ENCODE measurements at regions not wholly inside any gene's neighbourhood (a gene's known extent, or its start where the extent isn't known, plus 50 kb on each side); places are given as distances from the start of the nearest gene placed in this dataset.

DNA sequence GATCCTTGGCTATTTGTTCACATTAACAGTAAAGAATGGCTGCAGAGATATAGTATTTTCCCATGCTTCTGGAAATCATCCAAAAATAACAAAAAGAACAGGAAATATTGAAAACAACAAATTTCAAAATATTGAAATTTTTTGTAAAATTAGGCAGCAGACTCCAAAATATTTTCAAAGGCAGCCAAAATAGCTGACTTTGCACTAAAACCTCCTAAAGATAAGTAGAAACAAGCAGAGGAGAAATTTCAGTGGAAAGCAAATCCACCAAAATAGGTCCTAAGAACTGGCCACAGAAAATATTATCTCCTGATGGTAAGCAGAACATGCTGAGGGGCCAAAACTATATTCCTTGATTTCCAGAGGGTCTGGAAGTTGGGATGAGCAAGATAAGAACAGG, 456.3 kb upstream of the DMAC1 start:
- BruUV-seq (replicated peaks), result no TSS peak
- H3K27me3 Mint-ChIP-seq (ENCODE audit: unreplicated experiment), result no peaks in the 10 kb centered on the region
- H3K4me1 Mint-ChIP-seq (ENCODE audit: low read depth, unreplicated experiment), result no peaks in the 10 kb centered on the region
- TF ChIP-seq, protein P1, sequence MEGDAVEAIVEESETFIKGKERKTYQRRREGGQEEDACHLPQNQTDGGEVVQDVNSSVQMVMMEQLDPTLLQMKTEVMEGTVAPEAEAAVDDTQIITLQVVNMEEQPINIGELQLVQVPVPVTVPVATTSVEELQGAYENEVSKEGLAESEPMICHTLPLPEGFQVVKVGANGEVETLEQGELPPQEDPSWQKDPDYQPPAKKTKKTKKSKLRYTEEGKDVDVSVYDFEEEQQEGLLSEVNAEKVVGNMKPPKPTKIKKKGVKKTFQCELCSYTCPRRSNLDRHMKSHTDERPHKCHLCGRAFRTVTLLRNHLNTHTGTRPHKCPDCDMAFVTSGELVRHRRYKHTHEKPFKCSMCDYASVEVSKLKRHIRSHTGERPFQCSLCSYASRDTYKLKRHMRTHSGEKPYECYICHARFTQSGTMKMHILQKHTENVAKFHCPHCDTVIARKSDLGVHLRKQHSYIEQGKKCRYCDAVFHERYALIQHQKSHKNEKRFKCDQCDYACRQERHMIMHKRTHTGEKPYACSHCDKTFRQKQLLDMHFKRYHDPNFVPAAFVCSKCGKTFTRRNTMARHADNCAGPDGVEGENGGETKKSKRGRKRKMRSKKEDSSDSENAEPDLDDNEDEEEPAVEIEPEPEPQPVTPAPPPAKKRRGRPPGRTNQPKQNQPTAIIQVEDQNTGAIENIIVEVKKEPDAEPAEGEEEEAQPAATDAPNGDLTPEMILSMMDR (IDR thresholded peaks at IDR 0.05; ENCODE audit: unreplicated experiment), result no peak
- intact Hi-C loops (cut with micrococcal nuclease; ENCODE audit: unreplicated experiment), result no loop called here
- H3K36me3 Mint-ChIP-seq (ENCODE audit: insufficient read depth, unreplicated experiment), result no peaks in the 10 kb centered on the region
- CTCF ChIA-PET, result no interaction called here
- H3K27ac Mint-ChIP-seq (ENCODE audit: unreplicated experiment), result no peak overlapping the region
- no peak for DNase-seq
- no peak overlapping the region for H3K4me3 Mint-ChIP-seq (ENCODE audit: low read depth, unreplicated experiment)
- H3K9me3 Mint-ChIP-seq (ENCODE audit: low read depth, unreplicated experiment), result peaks cover 3% of the 10 kb centered on the region

GRCh38 chr9:8254541-8254940, 455.0 kb upstream of the DMAC1 start:
- no TSS peak for BruUV-seq (replicated peaks)
- no peaks in the 10 kb centered on the region for H3K27me3 Mint-ChIP-seq (ENCODE audit: unreplicated experiment)
- no peaks in the 10 kb centered on the region for H3K36me3 Mint-ChIP-seq (ENCODE audit: insufficient read depth, unreplicated experiment)
- DNase-seq, result no peak
- H3K4me3 Mint-ChIP-seq (ENCODE audit: low read depth, unreplicated experiment), result no peak overlapping the region
- TF ChIP-seq, protein P1 (IDR thresholded peaks at IDR 0.05; ENCODE audit: unreplicated experiment), result no peak
- intact Hi-C loops (cut with micrococcal nuclease; ENCODE audit: unreplicated experiment), result no loop called here
- CTCF ChIA-PET, result no interaction called here
- peaks cover 5% of the 10 kb centered on the region for H3K9me3 Mint-ChIP-seq (ENCODE audit: low read depth, unreplicated experiment)
- no peaks in the 10 kb centered on the region for H3K4me1 Mint-ChIP-seq (ENCODE audit: low read depth, unreplicated experiment)
- H3K27ac Mint-ChIP-seq (ENCODE audit: unreplicated experiment), result no peak overlapping the region

- CTCF ChIA-PET, result no interaction called here
- TF ChIP-seq, protein P1 (IDR thresholded peaks at IDR 0.05; ENCODE audit: unreplicated experiment), result no peak
- Mint-ChIP-seq H3K4me3 (ENCODE audit: low read depth, unreplicated experiment) (no peak overlapping the region), H3K27ac (ENCODE audit: unreplicated experiment) (no peak overlapping the region), H3K36me3 (ENCODE audit: insufficient read depth, unreplicated experiment) (no peaks in the 10 kb centered on the region), H3K4me1 (ENCODE audit: low read depth, unreplicated experiment) (no peaks in the 10 kb centered on the region), H3K27me3 (ENCODE audit: unreplicated experiment) (no peaks in the 10 kb centered on the region), H3K9me3 (ENCODE audit: low read depth, unreplicated experiment) (peaks cover 9% of the 10 kb centered on the region)
- intact Hi-C loops (cut with micrococcal nuclease; ENCODE audit: unreplicated experiment), result no loop called here
- BruUV-seq (replicated peaks), result no TSS peak
- DNase-seq, result no peak
Measured at GRCh38 chr9:8252445-8252844, 452.9 kb upstream of the DMAC1 start.

DNA sequence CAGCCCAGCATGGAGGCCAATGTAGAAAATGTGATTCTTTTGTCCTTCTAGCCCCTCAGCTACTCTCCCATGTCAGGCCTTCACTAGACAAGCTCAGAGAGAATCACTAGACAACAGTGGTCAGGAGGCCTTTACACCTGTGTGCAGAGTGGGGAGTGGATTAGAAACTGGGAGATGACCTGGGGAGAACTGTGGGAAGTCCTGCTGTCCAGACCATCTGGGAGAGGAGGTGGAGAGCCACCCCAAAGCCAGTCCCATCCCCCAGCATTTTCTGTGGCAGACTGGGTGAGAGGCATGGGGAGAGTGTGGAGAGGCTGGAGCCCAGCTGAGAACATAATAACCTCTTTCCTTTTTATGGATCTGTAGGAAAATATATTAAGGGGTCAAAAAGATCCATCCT, 452.0 kb upstream of the DMAC1 start:
- Mint-ChIP-seq H3K9me3 (ENCODE audit: low read depth, unreplicated experiment) (peaks cover 9% of the 10 kb centered on the region), H3K27me3 (ENCODE audit: unreplicated experiment) (no peaks in the 10 kb centered on the region), H3K27ac (ENCODE audit: unreplicated experiment) (no peak overlapping the region), H3K4me3 (ENCODE audit: low read depth, unreplicated experiment) (no peak overlapping the region), H3K36me3 (ENCODE audit: insufficient read depth, unreplicated experiment) (no peaks in the 10 kb centered on the region), H3K4me1 (ENCODE audit: low read depth, unreplicated experiment) (no peaks in the 10 kb centered on the region)
- intact Hi-C loops (cut with micrococcal nuclease; ENCODE audit: unreplicated experiment), result no loop called here
- TF ChIP-seq, protein P1 (IDR thresholded peaks at IDR 0.05; ENCODE audit: unreplicated experiment), result no peak
- BruUV-seq (replicated peaks), result no TSS peak
- DNase-seq, result no peak
- CTCF ChIA-PET, result no interaction called here

Measured in Calu3 (cell line).